Right lobe of liver (tissue), 6 donors: ENCODE measurements at regions not wholly inside any gene's neighbourhood (a gene's known extent, or its start where the extent isn't known, plus 50 kb on each side); places are given as distances from the start of the nearest gene placed in this dataset.

Experiments
- ATAC-seq, 4 donors: fragments of 200-7000 bp; cut with Tn5 transposase; one replicate each; pipeline ENCODE4 v1.9.1; 2020; ENCODE audit warnings: mild to moderate bottlenecking in 4 of 4, moderate library complexity in 4 of 4
- DNase-seq, 3 donors: peaks; one replicate each; pipeline ENCODE4 v3.0.0-alpha.2; 2020
- H3K27ac ChIP-seq, 3 donors: fragments of 200-600 bp; one replicate each; pipeline ENCODE4 v1.8.0; 2022
- H3K27me3 ChIP-seq, 2 donors: fragments of 200-600 bp; one replicate each; pipeline ENCODE4 v1.8.0; 2022
- H3K36me3 ChIP-seq, 4 donors: fragments of 200-600 bp; sonication (generic) in 1 of 4; one replicate each; pipeline versions ENCODE4 v1.5.1 to v1.8.0; 2017 to 2022; ENCODE audit warnings: control low read depth in 1 of 4
- H3K4me1 ChIP-seq, 4 donors: fragments of 200-600 bp; sonication (generic) in 1 of 4; one replicate each; pipeline versions ENCODE4 v1.5.1 to v1.8.0; 2017 to 2022; ENCODE audit warnings: control low read depth in 1 of 4
- H3K4me3 ChIP-seq, 3 donors: fragments of 200-600 bp; one replicate each; pipeline ENCODE4 v1.8.0; 2022
- H3K9me3 ChIP-seq, 4 donors: fragments of 200-600 bp; sonication (generic) in 1 of 4; one replicate each; pipeline versions ENCODE4 v1.5.1 to v1.8.0; 2017 to 2022; ENCODE audit warnings: control low read depth in 1 of 4
- CTCF ChIP-seq, 4 donors: fragments of 200-600 bp in 3 of 4; fragments of 450-650 bp in 1 of 4; IDR thresholded peaks; one replicate each; pipeline versions ENCODE4 v1.5.1 to v1.8.0; 2016 to 2022; ENCODE audit warnings: antibody characterized with exemption in 4 of 4, mild to moderate bottlenecking in 2 of 4
- POLR2A ChIP-seq: fragments of 450-650 bp; IDR thresholded peaks from one replicate; pipeline ENCODE4 v1.6.1; 2017; ENCODE audit warnings: antibody characterized with exemption, mild to moderate bottlenecking
- WGBS: methylation state at CpG from one replicate; pipeline ENCODE4 v1.1.6; 2018; ENCODE audit warnings: low coverage, low lambda C conversion rate; ENCODE audit not compliant: insufficient coverage; ENCODE audit errors: missing lambda C conversion rate; 5-methylcytosine and 5-hydroxymethylcytosine counted together
- intact Hi-C, 2 donors: fragments of 100-400 bp; cut with DNase I; formaldehyde crosslinking; loops; one replicate each; pipeline versions ENCODE4 v1.11.2 to v1.14.1; 2022
- donor health status: DM: no; HTN: yes; CAD: no.
- donor health status: DM: no; HTN: no; CAD: no.
- donor health status: DM: no; HTN: no; CAD: no.
- donor health status: DM: no; HTN: yes; CAD: no.
- donor health status: DM: no; HTN: yes; CAD: no.

GRCh38 chr22:48934446-48934845, 893.2 kb downstream of the BRD1 start:
- intact Hi-C loops: no loop called here
- H3K27ac ChIP-seq: no peak overlapping the region
- H3K27me3 ChIP-seq: peaks cover 0 to 7% of the 10 kb centered on the region in 2 donors
- no peak for DNase-seq
- ATAC-seq: no peak
- WGBS: 88% methylated on average over 1 of the region's 1 CpG
- no peaks in the 10 kb centered on the region for H3K36me3 ChIP-seq
- no peak overlapping the region for H3K4me3 ChIP-seq
- TF ChIP-seq POLR2A (no peak), CTCF (IDR thresholded peaks at IDR 0.05) (no peak)
- H3K9me3 ChIP-seq: no peaks in the 10 kb centered on the region
- no peaks in the 10 kb centered on the region for H3K4me1 ChIP-seq

- peaks cover 0 to 4% of the 10 kb centered on the region in 2 donors for H3K27me3 ChIP-seq
- ATAC-seq: no peak
- no peak overlapping the region for H3K4me3 ChIP-seq
- H3K4me1 ChIP-seq: no peaks in the 10 kb centered on the region
- DNase-seq: no peak
- H3K36me3 ChIP-seq: no peaks in the 10 kb centered on the region
- H3K9me3 ChIP-seq: no peaks in the 10 kb centered on the region
- TF ChIP-seq CTCF (IDR thresholded peaks at IDR 0.05) (no peak), POLR2A (no peak)
- no peak overlapping the region for H3K27ac ChIP-seq
- intact Hi-C loops: no loop called here
- 74% methylated on average over 3 of the region's 6 CpGs for WGBS
These were observed 896.2 kb downstream of the BRD1 start for GRCh38 chr22:48931452-48931851.

GRCh38 chr22:48929276-48929790, 898.3 kb downstream of the BRD1 start:
- 63% methylated on average over 7 of the region's 10 CpGs for WGBS
- ATAC-seq: no peak
- TF ChIP-seq CTCF (IDR thresholded peaks at IDR 0.05) (no peak), POLR2A (no peak)

GRCh38 chr22:48927591-48927990, 900.1 kb downstream of the BRD1 start:
- Histone ChIP-seq H3K27me3 (no peaks in the 10 kb centered on the region), H3K9me3 (no peaks in the 10 kb centered on the region), H3K27ac (no peak overlapping the region), H3K36me3 (no peaks in the 10 kb centered on the region), H3K4me3 (no peak overlapping the region), H3K4me1 (no peaks in the 10 kb centered on the region)
- intact Hi-C loops: no loop called here
- DNase-seq: no peak
- TF ChIP-seq CTCF (IDR thresholded peaks at IDR 0.05): no peak
- no peak for TF ChIP-seq POLR2A
- ATAC-seq: no peak
- 74% methylated on average over 13 of the region's 13 CpGs for WGBS

More at GRCh38 chr22:48929276-48929790, 898.3 kb downstream of the BRD1 start:
- no peak overlapping the region for H3K4me3 ChIP-seq
- no peak for DNase-seq
- no peak overlapping the region for H3K27ac ChIP-seq
- H3K27me3 ChIP-seq: no peaks in the 10 kb centered on the region
- no peaks in the 10 kb centered on the region for H3K4me1 ChIP-seq
- no peaks in the 10 kb centered on the region for H3K36me3 ChIP-seq
- no peaks in the 10 kb centered on the region for H3K9me3 ChIP-seq
- intact Hi-C loops: no loop called here

- Histone ChIP-seq H3K27ac (no peak overlapping the region), H3K27me3 (no peaks in the 10 kb centered on the region), H3K36me3 (no peaks in the 10 kb centered on the region), H3K9me3 (no peaks in the 10 kb centered on the region), H3K4me1 (no peaks in the 10 kb centered on the region), H3K4me3 (no peak overlapping the region)
- WGBS: 37% methylated on average over 11 of the region's 11 CpGs
- DNase-seq (no peak), ATAC-seq (no peak)
- TF ChIP-seq POLR2A (no peak), CTCF (IDR thresholded peaks at IDR 0.05) (no peak)
- intact Hi-C loops: no loop called here
These were observed 901.0 kb downstream of the BRD1 start for GRCh38 chr22:48926643-48927042.
